Esophagus (tissue), 2 donors: ENCODE measurements at regions not wholly inside any gene's neighbourhood (a gene's known extent, or its start where the extent isn't known, plus 50 kb on each side); places are given as distances from the start of the nearest gene placed in this dataset.

Experiments
- H3K27ac ChIP-seq, 2 donors: one replicate each; pipeline ENCODE4 v1.5.1; 2013; ENCODE audit warnings: low read depth in 2 of 2, mild to moderate bottlenecking in 2 of 2, inconsistent platforms in 1 of 2, low read length in 1 of 2, moderate library complexity in 1 of 2
- H3K27me3 ChIP-seq, 2 donors: one replicate each; pipeline ENCODE4 v1.6.1; 2013; ENCODE audit warnings: low read length in 2 of 2, control low read depth in 1 of 2, mild to moderate bottlenecking in 1 of 2; ENCODE audit not compliant: insufficient read depth in 2 of 2, control insufficient read depth in 1 of 2
- H3K36me3 ChIP-seq, 2 donors: one replicate each; pipeline ENCODE4 v1.6.1; 2013; ENCODE audit warnings: low read length in 1 of 2; ENCODE audit not compliant: control insufficient read depth in 2 of 2, insufficient read depth in 2 of 2
- H3K4me1 ChIP-seq, 2 donors: one replicate each; pipeline ENCODE4 v1.6.1; 2013; ENCODE audit warnings: low read length in 1 of 2; ENCODE audit not compliant: control insufficient read depth in 2 of 2, insufficient read depth in 2 of 2
- H3K4me3 ChIP-seq, 2 donors: one replicate each; pipeline ENCODE4 v1.5.1; 2013; ENCODE audit warnings: low read length in 2 of 2, mild to moderate bottlenecking in 2 of 2, low read depth in 1 of 2, moderate library complexity in 1 of 2
- H3K9me3 ChIP-seq, 2 donors: one replicate each; pipeline ENCODE4 v1.6.1; 2013; ENCODE audit warnings: mild to moderate bottlenecking in 2 of 2, low read depth in 1 of 2, low read length in 1 of 2, moderate library complexity in 1 of 2; ENCODE audit not compliant: control insufficient read depth in 2 of 2, insufficient read depth in 1 of 2
- WGBS, 2 donors: extraction: QIAGEN DNeasy Blood & Tissue Kit; methylation state at CpG; one replicate each; pipeline ENCODE4 v1.1.7; 2013; 5-methylcytosine and 5-hydroxymethylcytosine counted together
- donor health status: healthy with polysubstance abuse.
- donor health status: Bipolar disorder and iron deficiency.

- Histone ChIP-seq H3K27ac (no peak overlapping the region), H3K9me3 (no peaks in the 10 kb centered on the region), H3K4me1 (no peaks in the 10 kb centered on the region), H3K27me3 (no peaks in the 10 kb centered on the region), H3K36me3 (no peaks in the 10 kb centered on the region), H3K4me3 (no peak overlapping the region)
- 41 to 43% methylated on average over 8 of the region's 8 CpGs for WGBS, 2 donors
Observed at GRCh38 chr19:30870876-30871275, 478.4 kb downstream of the TSHZ3 start.

- Histone ChIP-seq H3K4me3 (no peak overlapping the region), H3K36me3 (no peaks in the 10 kb centered on the region), H3K27ac (no peak overlapping the region), H3K27me3 (no peaks in the 10 kb centered on the region), H3K9me3 (no peaks in the 10 kb centered on the region), H3K4me1 (no peaks in the 10 kb centered on the region)
- 53 to 66% methylated on average over 6 of the region's 6 CpGs for WGBS, 2 donors
Observed at GRCh38 chr19:30865511-30865910, 483.7 kb downstream of the TSHZ3 start.

- H3K36me3 ChIP-seq, result no peaks in the 10 kb centered on the region
- WGBS, 2 donors, result 75 to 83% methylated on average over 13 of the region's 13 CpGs
- H3K4me1 ChIP-seq, result no peaks in the 10 kb centered on the region
- no peaks in the 10 kb centered on the region for H3K27me3 ChIP-seq
- no peak overlapping the region for H3K4me3 ChIP-seq
- H3K27ac ChIP-seq, result no peak overlapping the region
- peaks cover 0 to 2% of the 10 kb centered on the region in 2 donors for H3K9me3 ChIP-seq
Observed at GRCh38 chr19:30864391-30865215, 484.6 kb downstream of the TSHZ3 start.

GRCh38 chr19:30862876-30863275, 486.4 kb downstream of the TSHZ3 start:
- Histone ChIP-seq H3K9me3 (peaks cover 0 to 2% of the 10 kb centered on the region in 2 donors), H3K4me3 (no peak overlapping the region), H3K36me3 (no peaks in the 10 kb centered on the region), H3K4me1 (no peaks in the 10 kb centered on the region), H3K27me3 (no peaks in the 10 kb centered on the region), H3K27ac (no peak overlapping the region)
- 80 to 82% methylated on average over 19 of the region's 19 CpGs for WGBS, 2 donors

GRCh38 chr19:30861919-30862318, 487.3 kb downstream of the TSHZ3 start:
- Histone ChIP-seq H3K36me3 (no peaks in the 10 kb centered on the region), H3K4me1 (no peaks in the 10 kb centered on the region), H3K27me3 (no peaks in the 10 kb centered on the region), H3K4me3 (no peak overlapping the region), H3K27ac (no peak overlapping the region), H3K9me3 (peaks cover 0 to 2% of the 10 kb centered on the region in 2 donors)
- 82% methylated on average over 5 of the region's 5 CpGs for WGBS, 2 donors

- Histone ChIP-seq H3K27me3 (no peaks in the 10 kb centered on the region), H3K36me3 (no peaks in the 10 kb centered on the region)
- 73 to 74% methylated on average over 7 of the region's 7 CpGs for WGBS, 2 donors
Observed at GRCh38 chr19:30857966-30858490, 485.8 kb downstream of the ZNF536 start.

GRCh38 chr19:30857388-30857787, 485.2 kb downstream of the ZNF536 start:
- H3K36me3 ChIP-seq, result no peaks in the 10 kb centered on the region
- no peak overlapping the region for H3K4me3 ChIP-seq
- 80 to 84% methylated on average over 6 of the region's 6 CpGs for WGBS, 2 donors
- no peak overlapping the region for H3K27ac ChIP-seq
- H3K9me3 ChIP-seq, result peaks cover 0 to 2% of the 10 kb centered on the region in 2 donors
- no peaks in the 10 kb centered on the region for H3K4me1 ChIP-seq
- H3K27me3 ChIP-seq, result no peaks in the 10 kb centered on the region

More at GRCh38 chr19:30857966-30858490, 485.8 kb downstream of the ZNF536 start:
- H3K9me3 ChIP-seq, result peaks cover 0 to 2% of the 10 kb centered on the region in 2 donors
- no peaks in the 10 kb centered on the region for H3K4me1 ChIP-seq
- H3K27ac ChIP-seq, result no peak overlapping the region
- H3K4me3 ChIP-seq, result no peak overlapping the region

- 69 to 79% methylated on average over 3 of the region's 3 CpGs for WGBS, 2 donors
- no peak overlapping the region for H3K4me3 ChIP-seq
- H3K27ac ChIP-seq, result no peak overlapping the region
- H3K27me3 ChIP-seq, result no peaks in the 10 kb centered on the region
- H3K4me1 ChIP-seq, result no peaks in the 10 kb centered on the region
- H3K9me3 ChIP-seq, result peaks cover 0 to 2% of the 10 kb centered on the region in 2 donors
- H3K36me3 ChIP-seq, result no peaks in the 10 kb centered on the region
Observed at GRCh38 chr19:30856786-30857185, 484.6 kb downstream of the ZNF536 start.

GRCh38 chr19:30856376-30856775, 484.2 kb downstream of the ZNF536 start:
- peaks cover 0 to 2% of the 10 kb centered on the region in 2 donors for H3K9me3 ChIP-seq
- H3K4me1 ChIP-seq, result no peaks in the 10 kb centered on the region
- no peaks in the 10 kb centered on the region for H3K27me3 ChIP-seq
- no peak overlapping the region for H3K27ac ChIP-seq
- H3K4me3 ChIP-seq, result no peak overlapping the region
- 81 to 87% methylated on average over 3 of the region's 3 CpGs for WGBS, 2 donors
- no peaks in the 10 kb centered on the region for H3K36me3 ChIP-seq

- H3K36me3 ChIP-seq, result no peaks in the 10 kb centered on the region
- no peak overlapping the region for H3K4me3 ChIP-seq
- 59 to 66% methylated on average over 6 of the region's 6 CpGs for WGBS, 2 donors
Observed at GRCh38 chr19:30855442-30855841, 483.3 kb downstream of the ZNF536 start.

More at GRCh38 chr19:30855442-30855841, 483.3 kb downstream of the ZNF536 start:
- H3K27me3 ChIP-seq, result no peaks in the 10 kb centered on the region
- no peaks in the 10 kb centered on the region for H3K4me1 ChIP-seq
- no peak overlapping the region for H3K27ac ChIP-seq
- peaks cover 0 to 2% of the 10 kb centered on the region in 2 donors for H3K9me3 ChIP-seq
